ENCODE measurements at regions not wholly inside any gene's neighbourhood (a gene's known extent, or its start where the extent isn't known, plus 50 kb on each side); places are given as distances from the start of the nearest gene placed in this dataset.
"Not testable (repeated sequence)": the region's sequence is repeated elsewhere in the genome, so short reads cannot be mapped to it uniquely, and the experiment has no call there.

DNA sequence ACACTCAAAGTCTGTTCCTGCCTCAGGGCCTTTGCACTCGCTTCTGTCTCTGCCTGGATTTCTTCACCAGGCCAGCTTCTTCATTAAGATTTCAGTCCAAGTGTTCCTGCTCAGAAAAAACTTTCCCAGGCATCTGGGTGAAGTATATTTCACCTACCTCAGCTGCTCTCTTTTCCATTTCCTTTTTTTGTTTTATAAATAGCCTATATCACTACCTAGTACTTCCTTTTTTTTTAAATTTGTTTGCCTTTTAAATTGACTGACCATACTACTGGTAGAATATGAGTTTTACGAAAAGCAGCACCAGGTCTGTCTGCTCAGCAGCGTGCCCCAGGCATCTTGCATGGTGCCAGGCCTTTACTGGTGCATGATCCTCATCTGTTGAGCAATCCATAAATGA lies 1064.4 kb downstream of the UQCRFS1 start:
- Histone ChIP-seq H3K4me1 (ENCODE audit: control insufficient read depth, insufficient read depth, low read length) (peaks cover 4% of the 10 kb centered on the region), H3K9me3 (ENCODE audit: control insufficient read depth, low read length) (no peaks in the 10 kb centered on the region), H3K27me3 (replicated peaks; ENCODE audit: control insufficient read depth, insufficient read depth, low read length) (peaks cover 30% of the 10 kb centered on the region), H3K9ac (ENCODE audit: low read length) (no peak overlapping the region), H3K36me3 (ENCODE audit: control insufficient read depth, insufficient read depth, low read length, severe bottlenecking) (no peaks in the 10 kb centered on the region), H3K4me3 (ENCODE audit: low read length) (no peak overlapping the region)
- no peak for DNase-seq (ENCODE audit: low read depth)

GRCh38 chr19:28142258-28142657 lies 1070.7 kb downstream of the UQCRFS1 start:
- Histone ChIP-seq H3K9ac (ENCODE audit: low read length) (no peak overlapping the region), H3K27me3 (replicated peaks; ENCODE audit: control insufficient read depth, insufficient read depth, low read length) (peaks cover 11% of the 10 kb centered on the region), H3K4me3 (ENCODE audit: low read length) (no peak overlapping the region), H3K36me3 (ENCODE audit: control insufficient read depth, insufficient read depth, low read length, severe bottlenecking) (no peaks in the 10 kb centered on the region), H3K4me1 (ENCODE audit: control insufficient read depth, insufficient read depth, low read length) (no peaks in the 10 kb centered on the region), H3K9me3 (ENCODE audit: control insufficient read depth, low read length) (peaks cover 16% of the 10 kb centered on the region)
- DNase-seq (ENCODE audit: low read depth), result no peak

- H3K27me3 ChIP-seq (replicated peaks; ENCODE audit: control insufficient read depth, insufficient read depth, low read length), result peaks cover 2% of the 10 kb centered on the region
Measured at GRCh38 chr19:28140201-28140600, 1072.8 kb downstream of the UQCRFS1 start.

GRCh38 chr19:28137772-28138171 lies 1075.2 kb downstream of the UQCRFS1 start:
- Histone ChIP-seq H3K36me3 (ENCODE audit: control insufficient read depth, insufficient read depth, low read length, severe bottlenecking) (no peaks in the 10 kb centered on the region), H3K9ac (ENCODE audit: low read length) (no peak overlapping the region), H3K4me1 (ENCODE audit: control insufficient read depth, insufficient read depth, low read length) (no peaks in the 10 kb centered on the region), H3K9me3 (ENCODE audit: control insufficient read depth, low read length) (peaks cover 16% of the 10 kb centered on the region), H3K4me3 (ENCODE audit: low read length) (no peak overlapping the region), H3K27me3 (replicated peaks; ENCODE audit: control insufficient read depth, insufficient read depth, low read length) (peaks cover 2% of the 10 kb centered on the region)
- DNase-seq (ENCODE audit: low read depth), result no peak

More at GRCh38 chr19:28140201-28140600, 1072.8 kb downstream of the UQCRFS1 start:
- H3K9ac ChIP-seq (ENCODE audit: low read length), result no peak overlapping the region
- peaks cover 16% of the 10 kb centered on the region for H3K9me3 ChIP-seq (ENCODE audit: control insufficient read depth, low read length)
- no peak overlapping the region for H3K4me3 ChIP-seq (ENCODE audit: low read length)
- no peaks in the 10 kb centered on the region for H3K4me1 ChIP-seq (ENCODE audit: control insufficient read depth, insufficient read depth, low read length)
- no peak for DNase-seq (ENCODE audit: low read depth)
- H3K36me3 ChIP-seq (ENCODE audit: control insufficient read depth, insufficient read depth, low read length, severe bottlenecking), result no peaks in the 10 kb centered on the region

- H3K4me1 ChIP-seq (ENCODE audit: control insufficient read depth, insufficient read depth, low read length), result no peaks in the 10 kb centered on the region
- DNase-seq (ENCODE audit: low read depth), result no peak
- no peak overlapping the region for H3K4me3 ChIP-seq (ENCODE audit: low read length)
- H3K9me3 ChIP-seq (ENCODE audit: control insufficient read depth, low read length), result peaks cover 16% of the 10 kb centered on the region
- no peaks in the 10 kb centered on the region for H3K36me3 ChIP-seq (ENCODE audit: control insufficient read depth, insufficient read depth, low read length, severe bottlenecking)
- H3K27me3 ChIP-seq (replicated peaks; ENCODE audit: control insufficient read depth, insufficient read depth, low read length), result peaks cover 2% of the 10 kb centered on the region
- H3K9ac ChIP-seq (ENCODE audit: low read length), result no peak overlapping the region
Measured at GRCh38 chr19:28136796-28137195, 1076.2 kb downstream of the UQCRFS1 start.

- no peak for DNase-seq (ENCODE audit: low read depth)
- Histone ChIP-seq H3K36me3 (ENCODE audit: control insufficient read depth, insufficient read depth, low read length, severe bottlenecking) (no peaks in the 10 kb centered on the region), H3K9ac (ENCODE audit: low read length) (no peak overlapping the region), H3K4me1 (ENCODE audit: control insufficient read depth, insufficient read depth, low read length) (no peaks in the 10 kb centered on the region), H3K9me3 (ENCODE audit: control insufficient read depth, low read length) (peaks cover 8% of the 10 kb centered on the region), H3K4me3 (ENCODE audit: low read length) (no peak overlapping the region), H3K27me3 (replicated peaks; ENCODE audit: control insufficient read depth, insufficient read depth, low read length) (no peaks in the 10 kb centered on the region)
Measured at GRCh38 chr19:28135825-28136224, 1077.1 kb downstream of the UQCRFS1 start.

GRCh38 chr19:28134311-28134710 lies 1078.6 kb downstream of the UQCRFS1 start:
- Histone ChIP-seq H3K4me1 (ENCODE audit: control insufficient read depth, insufficient read depth, low read length) (no peaks in the 10 kb centered on the region), H3K36me3 (ENCODE audit: control insufficient read depth, insufficient read depth, low read length, severe bottlenecking) (no peaks in the 10 kb centered on the region), H3K27me3 (replicated peaks; ENCODE audit: control insufficient read depth, insufficient read depth, low read length) (no peaks in the 10 kb centered on the region), H3K9me3 (ENCODE audit: control insufficient read depth, low read length) (no peaks in the 10 kb centered on the region), H3K9ac (ENCODE audit: low read length) (no peak overlapping the region), H3K4me3 (ENCODE audit: low read length) (no peak overlapping the region)
- DNase-seq (ENCODE audit: low read depth), result no peak

- DNase-seq (ENCODE audit: low read depth); H3K9ac ChIP-seq (ENCODE audit: low read length); H3K36me3 ChIP-seq (ENCODE audit: control insufficient read depth, insufficient read depth, low read length, severe bottlenecking); H3K27me3 ChIP-seq (replicated peaks; ENCODE audit: control insufficient read depth, insufficient read depth, low read length); H3K9me3 ChIP-seq (ENCODE audit: control insufficient read depth, low read length); H3K4me3 ChIP-seq (ENCODE audit: low read length): not testable (repeated sequence)
- peaks cover 17% of the 10 kb centered on the region for H3K4me1 ChIP-seq (ENCODE audit: control insufficient read depth, insufficient read depth, low read length)
Measured at GRCh38 chr19:28130881-28131280, 1082.1 kb downstream of the UQCRFS1 start.

DNA sequence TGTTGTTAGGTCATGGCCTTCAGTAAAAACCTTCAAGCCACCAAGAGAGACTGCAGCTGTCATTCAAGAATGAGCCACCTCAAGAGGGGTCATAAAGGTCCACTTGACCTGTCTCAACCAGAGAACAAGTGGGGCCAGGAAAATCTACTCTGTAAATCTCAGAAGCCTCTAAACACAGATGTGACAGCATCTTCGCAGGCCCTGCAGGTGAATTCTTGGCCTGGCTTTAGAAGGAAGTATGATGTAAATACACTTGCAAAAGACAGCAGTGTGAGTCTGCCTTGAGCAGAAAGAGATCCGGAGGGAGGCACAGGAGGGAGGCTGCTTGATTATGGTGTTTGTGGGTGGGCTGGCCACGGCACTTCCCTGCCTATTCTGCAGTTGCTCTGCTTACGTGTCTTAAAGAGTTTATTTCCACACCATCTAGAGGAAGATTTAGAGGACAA lies 1082.9 kb downstream of the UQCRFS1 start:
- Histone ChIP-seq H3K4me1 (ENCODE audit: control insufficient read depth, insufficient read depth, low read length) (peaks cover 21% of the 10 kb centered on the region), H3K9ac (ENCODE audit: low read length) (no peak overlapping the region), H3K9me3 (ENCODE audit: control insufficient read depth, low read length) (no peaks in the 10 kb centered on the region), H3K4me3 (ENCODE audit: low read length) (no peak overlapping the region), H3K36me3 (ENCODE audit: control insufficient read depth, insufficient read depth, low read length, severe bottlenecking) (no peaks in the 10 kb centered on the region), H3K27me3 (replicated peaks; ENCODE audit: control insufficient read depth, insufficient read depth, low read length) (no peaks in the 10 kb centered on the region)
- DNase-seq (ENCODE audit: low read depth), result no peak

- Histone ChIP-seq H3K27me3 (replicated peaks; ENCODE audit: control insufficient read depth, insufficient read depth, low read length) (no peaks in the 10 kb centered on the region), H3K9ac (ENCODE audit: low read length) (no peak overlapping the region), H3K4me3 (ENCODE audit: low read length) (no peak overlapping the region), H3K4me1 (ENCODE audit: control insufficient read depth, insufficient read depth, low read length) (peaks cover 21% of the 10 kb centered on the region), H3K9me3 (ENCODE audit: control insufficient read depth, low read length) (no peaks in the 10 kb centered on the region), H3K36me3 (ENCODE audit: control insufficient read depth, insufficient read depth, low read length, severe bottlenecking) (no peaks in the 10 kb centered on the region)
- no peak for DNase-seq (ENCODE audit: low read depth)
Measured at GRCh38 chr19:28128341-28128740, 1084.6 kb downstream of the UQCRFS1 start.

DNA sequence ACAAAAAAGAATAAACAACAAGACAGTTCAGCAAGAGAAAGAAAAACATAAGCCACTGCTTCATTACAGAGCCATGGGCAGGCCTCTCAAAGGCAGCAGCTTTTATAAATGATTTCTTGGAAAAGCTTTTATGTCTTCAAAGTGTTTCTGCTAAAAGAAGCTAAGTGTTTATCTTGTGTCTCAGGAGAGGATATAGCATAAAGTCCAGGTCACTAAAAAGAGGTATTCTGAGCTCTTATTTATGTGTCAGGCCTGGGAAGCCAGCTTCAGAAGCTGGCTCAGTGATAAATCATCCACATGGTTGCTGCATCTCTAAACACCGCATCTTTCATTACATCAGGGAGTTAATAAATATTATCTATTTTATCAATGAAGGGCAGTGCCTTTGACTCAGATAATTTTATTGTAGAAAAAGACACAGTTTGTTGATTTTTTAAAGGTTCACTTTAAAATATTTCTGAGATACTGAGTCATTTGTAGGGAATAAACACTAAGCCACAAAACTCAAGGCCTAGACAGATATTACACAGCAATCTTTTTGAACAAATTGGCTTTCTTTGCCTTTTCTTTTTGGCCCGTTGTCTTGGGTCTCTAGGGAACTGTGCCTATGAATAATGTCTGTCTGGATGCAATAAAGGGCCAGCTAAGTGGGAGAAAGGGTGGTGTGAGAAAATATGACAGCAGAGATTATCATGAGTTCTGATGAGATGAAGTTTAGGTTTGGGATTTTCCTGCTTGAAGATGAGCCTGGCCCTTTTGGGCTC lies 1086.6 kb downstream of the UQCRFS1 start:
- Histone ChIP-seq H3K36me3 (ENCODE audit: control insufficient read depth, insufficient read depth, low read length, severe bottlenecking) (no peaks in the 10 kb centered on the region), H3K9ac (ENCODE audit: low read length) (peak overlapping the region; percentile 59), H3K4me1 (ENCODE audit: control insufficient read depth, insufficient read depth, low read length) (peaks cover 21% of the 10 kb centered on the region), H3K4me3 (ENCODE audit: low read length) (no peak overlapping the region), H3K9me3 (ENCODE audit: control insufficient read depth, low read length) (no peaks in the 10 kb centered on the region), H3K27me3 (replicated peaks; ENCODE audit: control insufficient read depth, insufficient read depth, low read length) (peaks cover 5% of the 10 kb centered on the region)
- no peak for DNase-seq (ENCODE audit: low read depth)

- Histone ChIP-seq H3K9me3 (ENCODE audit: control insufficient read depth, low read length) (no peaks in the 10 kb centered on the region), H3K27me3 (replicated peaks; ENCODE audit: control insufficient read depth, insufficient read depth, low read length) (peaks cover 5% of the 10 kb centered on the region), H3K4me1 (ENCODE audit: control insufficient read depth, insufficient read depth, low read length) (peaks cover 18% of the 10 kb centered on the region), H3K4me3 (ENCODE audit: low read length) (no peak overlapping the region), H3K36me3 (ENCODE audit: control insufficient read depth, insufficient read depth, low read length, severe bottlenecking) (no peaks in the 10 kb centered on the region), H3K9ac (ENCODE audit: low read length) (no peak overlapping the region)
- DNase-seq (ENCODE audit: low read depth), result no peak
Measured at GRCh38 chr19:28122734-28123133, 1090.2 kb downstream of the UQCRFS1 start.

All from adipocyte (in vitro differentiated cells).